Lower leg skin (tissue), 4 donors: ENCODE measurements at regions not wholly inside any gene's neighbourhood (a gene's known extent, or its start where the extent isn't known, plus 50 kb on each side); places are given as distances from the start of the nearest gene placed in this dataset.

Experiments used
- DNase-seq, 2 donors: peaks; one replicate each; pipeline ENCODE4 v3.0.0-alpha.2; 2019; ENCODE audit warnings: low spot score in 2 of 2
- H3K4me3 ChIP-seq: fragments of 200-600 bp; sonication (generic); 2 replicates; pipeline ENCODE4 v1.5.1; 2017; ENCODE audit warnings: mild to moderate bottlenecking, low read depth; ENCODE audit not compliant: poor library complexity, severe bottlenecking
- POLR2A ChIP-seq, 2 donors: fragments of 450-650 bp; IDR thresholded peaks; one replicate each; pipeline ENCODE4 v1.6.1; 2016 to 2017; ENCODE audit warnings: antibody characterized with exemption in 2 of 2, mild to moderate bottlenecking in 1 of 2, moderate library complexity in 1 of 2
- WGBS, 2 donors: methylation state at CpG; one replicate each; pipeline ENCODE4 v1.1.5; 2018; 5-methylcytosine and 5-hydroxymethylcytosine counted together
- intact Hi-C: fragments of 100-400 bp; cut with DNase I; formaldehyde crosslinking; loops from one replicate; pipeline ENCODE4 v1.15.0; 2023; ENCODE audit warnings: low total_unique reads
- TF ChIP-seq, protein P1 (sequence below), 3 donors: fragments of 450-650 bp; IDR thresholded peaks; one replicate each; pipeline ENCODE4 v1.5.1; 2016; ENCODE audit warnings: antibody characterized with exemption in 3 of 3, mild to moderate bottlenecking in 3 of 3, moderate library complexity in 2 of 3

DNA sequence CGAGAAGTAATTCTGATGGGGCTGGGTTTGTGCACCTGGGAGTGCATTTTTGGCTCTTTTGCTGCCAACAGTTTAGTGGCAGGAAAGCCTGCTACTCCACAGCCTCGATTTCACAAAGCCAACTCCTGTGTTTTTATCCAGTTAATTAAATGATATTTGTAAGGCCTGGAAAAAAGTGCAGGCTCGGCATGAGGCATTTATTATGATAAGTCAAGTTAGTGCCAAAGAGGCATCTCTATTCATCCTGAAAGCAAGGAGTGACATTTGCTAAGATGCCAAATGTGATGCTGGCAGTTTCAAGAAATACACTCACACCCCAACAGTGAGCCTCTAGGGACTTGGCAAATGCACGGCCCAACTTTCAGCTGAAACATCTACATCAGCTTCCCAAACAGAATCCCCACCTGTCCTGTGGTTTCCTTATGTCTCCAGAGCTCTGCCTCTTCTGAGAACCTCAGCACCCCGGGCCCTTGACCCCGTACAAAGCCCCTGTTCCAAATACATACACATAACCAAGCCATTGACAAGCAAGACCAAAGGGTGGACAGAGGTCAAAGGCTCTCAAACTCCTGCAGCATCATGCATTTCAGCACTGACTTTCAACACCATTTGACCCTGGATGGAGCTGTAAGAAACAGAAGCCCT is 955.1 kb upstream of the TMEM132C start:
- intact Hi-C loops: no loop called here

DNA sequence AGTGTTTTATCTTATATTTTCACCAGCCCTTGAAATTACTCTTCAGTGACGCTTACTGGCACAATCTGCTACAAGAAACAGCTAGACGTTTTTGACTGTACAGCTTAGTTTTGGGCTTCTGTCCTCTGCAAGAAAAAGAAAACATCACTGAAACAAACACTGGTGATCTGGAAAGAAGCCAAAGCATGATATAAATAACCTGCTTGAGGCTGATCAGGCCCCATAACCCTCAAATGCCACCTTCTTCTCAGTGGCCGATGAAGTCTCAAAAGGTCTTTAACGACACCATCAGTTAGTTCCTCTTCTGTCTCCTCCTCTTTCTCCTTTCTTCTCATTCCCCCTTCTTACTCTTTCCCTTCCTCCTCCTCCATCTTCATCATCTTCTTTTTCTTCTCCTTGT is 942.3 kb upstream of the TMEM132C start:
- no peak for DNase-seq
- TF ChIP-seq, protein P1, sequence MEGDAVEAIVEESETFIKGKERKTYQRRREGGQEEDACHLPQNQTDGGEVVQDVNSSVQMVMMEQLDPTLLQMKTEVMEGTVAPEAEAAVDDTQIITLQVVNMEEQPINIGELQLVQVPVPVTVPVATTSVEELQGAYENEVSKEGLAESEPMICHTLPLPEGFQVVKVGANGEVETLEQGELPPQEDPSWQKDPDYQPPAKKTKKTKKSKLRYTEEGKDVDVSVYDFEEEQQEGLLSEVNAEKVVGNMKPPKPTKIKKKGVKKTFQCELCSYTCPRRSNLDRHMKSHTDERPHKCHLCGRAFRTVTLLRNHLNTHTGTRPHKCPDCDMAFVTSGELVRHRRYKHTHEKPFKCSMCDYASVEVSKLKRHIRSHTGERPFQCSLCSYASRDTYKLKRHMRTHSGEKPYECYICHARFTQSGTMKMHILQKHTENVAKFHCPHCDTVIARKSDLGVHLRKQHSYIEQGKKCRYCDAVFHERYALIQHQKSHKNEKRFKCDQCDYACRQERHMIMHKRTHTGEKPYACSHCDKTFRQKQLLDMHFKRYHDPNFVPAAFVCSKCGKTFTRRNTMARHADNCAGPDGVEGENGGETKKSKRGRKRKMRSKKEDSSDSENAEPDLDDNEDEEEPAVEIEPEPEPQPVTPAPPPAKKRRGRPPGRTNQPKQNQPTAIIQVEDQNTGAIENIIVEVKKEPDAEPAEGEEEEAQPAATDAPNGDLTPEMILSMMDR (IDR thresholded peaks at IDR 0.05): no peak
- TF ChIP-seq POLR2A (IDR thresholded peaks at IDR 0.05): no peak
- H3K4me3 ChIP-seq: no peak overlapping the region
- intact Hi-C loops: no loop called here
- WGBS, 2 donors: 79 to 83% methylated on average over 4 of the region's 4 CpGs

More for the DNA sequence above, 955.1 kb upstream of the TMEM132C start:
- peak in 1 of 2 donors; percentile 32 for DNase-seq
- 65 to 71% methylated on average over 6 of the region's 6 CpGs for WGBS, 2 donors
- no peak for TF ChIP-seq POLR2A (IDR thresholded peaks at IDR 0.05)
- TF ChIP-seq, protein P1 (IDR thresholded peaks at IDR 0.05): no peak
- H3K4me3 ChIP-seq: no peak overlapping the region

DNA sequence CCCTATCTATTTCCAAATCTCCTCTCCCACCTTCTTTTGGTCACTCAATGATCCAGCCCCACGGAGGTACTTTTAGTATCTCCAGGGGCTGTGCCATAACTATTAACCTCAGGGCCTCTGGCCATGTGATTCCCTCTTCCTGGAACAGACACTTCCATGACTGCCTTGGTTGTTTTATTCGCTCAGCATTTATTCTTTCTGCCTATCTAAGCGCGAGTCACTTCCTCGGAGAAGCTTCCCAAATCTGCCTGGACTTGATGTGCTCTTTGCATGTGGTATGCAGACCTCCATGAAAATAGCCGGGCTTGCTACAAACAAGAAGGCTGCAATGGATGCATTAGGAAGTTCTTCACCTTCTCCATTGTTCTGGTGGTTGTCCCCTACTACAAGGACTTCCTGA is 939.0 kb upstream of the TMEM132C start:
- 77 to 78% methylated on average over 6 of the region's 6 CpGs for WGBS, 2 donors
- intact Hi-C loops: no loop called here
- TF ChIP-seq POLR2A (IDR thresholded peaks at IDR 0.05): no peak
- TF ChIP-seq, protein P1 (IDR thresholded peaks at IDR 0.05): no peak
- H3K4me3 ChIP-seq: no peak overlapping the region
- no peak for DNase-seq

DNA sequence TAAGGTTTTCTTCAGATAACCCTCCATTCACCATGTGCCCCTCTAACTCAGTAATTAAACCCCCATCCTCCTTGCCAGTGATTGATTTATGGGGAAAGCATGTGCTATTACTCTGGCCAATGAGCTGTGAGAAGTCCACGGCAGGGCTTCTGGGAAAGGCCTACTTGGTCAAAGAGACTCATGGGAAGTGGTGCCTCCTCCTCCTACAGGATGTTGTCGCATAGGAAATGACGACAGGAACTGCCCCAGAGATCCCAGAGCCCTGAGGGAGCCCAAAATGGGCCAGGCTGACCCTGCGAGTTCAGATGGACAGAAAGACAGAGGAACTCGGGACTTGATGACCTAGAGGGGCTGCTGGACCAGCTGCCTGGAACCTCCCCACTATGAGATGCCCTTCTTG is 938.1 kb upstream of the TMEM132C start:
- intact Hi-C loops: no loop called here
- no peak for TF ChIP-seq POLR2A (IDR thresholded peaks at IDR 0.05)
- TF ChIP-seq, protein P1 (IDR thresholded peaks at IDR 0.05): no peak
- WGBS, 2 donors: 61 to 63% methylated on average over 5 of the region's 5 CpGs
- no peak overlapping the region for H3K4me3 ChIP-seq
- DNase-seq: no peak

DNA sequence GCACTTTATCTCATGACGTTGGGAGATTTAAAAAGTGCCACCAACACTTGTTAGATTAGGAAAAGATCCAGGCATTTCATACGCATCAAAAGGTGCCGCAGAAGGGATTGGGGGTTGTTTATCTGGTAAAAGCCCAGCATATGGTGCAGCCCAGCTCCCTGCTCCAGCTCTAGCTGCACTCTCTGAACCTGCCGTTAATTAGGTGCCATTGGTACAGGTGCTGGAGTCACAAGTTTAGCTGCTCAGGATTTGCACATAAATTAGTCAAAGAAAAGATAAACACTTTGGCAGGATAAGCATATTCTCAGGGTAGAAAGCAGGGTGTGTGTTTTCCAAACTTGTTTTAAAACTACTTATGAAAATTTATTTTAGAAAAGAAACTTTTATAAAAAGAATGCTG is 932.6 kb upstream of the TMEM132C start:
- intact Hi-C loops: no loop called here
- TF ChIP-seq POLR2A (IDR thresholded peaks at IDR 0.05): no peak
- TF ChIP-seq, protein P1 (IDR thresholded peaks at IDR 0.05): no peak
- no peak overlapping the region for H3K4me3 ChIP-seq
- 75 to 84% methylated on average over 4 of the region's 4 CpGs for WGBS, 2 donors
- DNase-seq: no peak
